ENCODE measurements at regions not wholly inside any gene's neighbourhood (a gene's known extent, or its start where the extent isn't known, plus 50 kb on each side); places are given as distances from the start of the nearest gene placed in this dataset.

DNA sequence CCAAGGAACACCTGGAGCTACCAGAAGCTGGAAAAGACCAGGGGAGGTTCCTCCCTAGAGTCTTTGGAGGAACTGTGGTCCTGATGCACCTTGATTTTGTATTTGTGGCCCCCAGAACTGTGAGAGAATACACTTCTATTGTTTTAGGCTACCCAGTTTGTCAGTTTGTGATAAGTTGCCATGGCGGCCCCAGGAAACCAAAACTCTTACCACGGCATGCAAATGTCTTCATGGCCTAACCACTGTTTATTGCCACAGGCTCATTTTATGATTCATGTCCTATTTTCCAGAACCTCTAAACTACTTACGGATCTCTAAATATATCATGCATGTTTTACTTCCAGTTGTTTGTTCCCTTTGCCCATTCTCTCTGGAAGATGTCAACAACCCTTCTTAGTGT, 1250.7 kb upstream of the FAM98A start:
- TF ChIP-seq EZH2phosphoT487 (IDR thresholded peaks at IDR 0.05; ENCODE audit: low read depth) = no peak
- Histone ChIP-seq H3K9ac (ENCODE audit: low read length) (no peak overlapping the region), H3K79me2 (ENCODE audit: low read length) (no peaks in the 10 kb centered on the region), H3K36me3 (replicated peaks; ENCODE audit: low read depth, low read length) (no peaks in the 10 kb centered on the region), H2AFZ (ENCODE audit: low read depth, low read length) (no peak overlapping the region), H3K4me1 (ENCODE audit: low read length) (no peaks in the 10 kb centered on the region), H3K4me2 (ENCODE audit: low read length) (no peak overlapping the region), H4K20me1 (ENCODE audit: insufficient read depth, low read length) (no peaks in the 10 kb centered on the region), H3K9me3 (ENCODE audit: insufficient read depth, low read length) (no peaks in the 10 kb centered on the region), H3K27ac (ENCODE audit: low read length) (no peak overlapping the region), H3K27me3 (ENCODE audit: low read depth, low read length) (no peaks in the 10 kb centered on the region), H3K4me3 (ENCODE audit: low read length) (no peak overlapping the region)

DNA sequence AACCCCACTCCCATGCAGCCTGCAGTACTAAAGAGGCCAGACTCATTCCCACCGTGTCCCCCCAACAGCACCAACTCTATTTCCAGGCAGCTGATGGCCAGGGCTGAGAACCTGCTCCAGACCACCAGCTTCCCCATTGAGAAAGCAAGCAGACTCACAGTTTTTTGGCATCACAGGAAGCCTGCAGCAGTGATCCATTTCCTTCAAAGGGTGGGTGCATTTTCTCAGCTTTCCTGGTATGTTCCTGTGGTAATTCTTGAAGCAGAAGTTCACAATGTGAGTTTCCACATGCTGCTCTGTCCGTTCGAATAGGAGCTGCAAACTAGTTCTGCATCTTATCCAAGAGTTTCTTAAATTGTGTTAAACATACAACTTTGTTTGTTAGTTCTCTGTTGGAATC, 1249.6 kb upstream of the FAM98A start:
- no peak overlapping the region for H3K27ac ChIP-seq (ENCODE audit: low read length)
- H3K9me3 ChIP-seq (ENCODE audit: insufficient read depth, low read length) = no peaks in the 10 kb centered on the region
- no peaks in the 10 kb centered on the region for H3K27me3 ChIP-seq (ENCODE audit: low read depth, low read length)
- H3K4me2 ChIP-seq (ENCODE audit: low read length) = no peak overlapping the region
- TF ChIP-seq, protein P1, sequence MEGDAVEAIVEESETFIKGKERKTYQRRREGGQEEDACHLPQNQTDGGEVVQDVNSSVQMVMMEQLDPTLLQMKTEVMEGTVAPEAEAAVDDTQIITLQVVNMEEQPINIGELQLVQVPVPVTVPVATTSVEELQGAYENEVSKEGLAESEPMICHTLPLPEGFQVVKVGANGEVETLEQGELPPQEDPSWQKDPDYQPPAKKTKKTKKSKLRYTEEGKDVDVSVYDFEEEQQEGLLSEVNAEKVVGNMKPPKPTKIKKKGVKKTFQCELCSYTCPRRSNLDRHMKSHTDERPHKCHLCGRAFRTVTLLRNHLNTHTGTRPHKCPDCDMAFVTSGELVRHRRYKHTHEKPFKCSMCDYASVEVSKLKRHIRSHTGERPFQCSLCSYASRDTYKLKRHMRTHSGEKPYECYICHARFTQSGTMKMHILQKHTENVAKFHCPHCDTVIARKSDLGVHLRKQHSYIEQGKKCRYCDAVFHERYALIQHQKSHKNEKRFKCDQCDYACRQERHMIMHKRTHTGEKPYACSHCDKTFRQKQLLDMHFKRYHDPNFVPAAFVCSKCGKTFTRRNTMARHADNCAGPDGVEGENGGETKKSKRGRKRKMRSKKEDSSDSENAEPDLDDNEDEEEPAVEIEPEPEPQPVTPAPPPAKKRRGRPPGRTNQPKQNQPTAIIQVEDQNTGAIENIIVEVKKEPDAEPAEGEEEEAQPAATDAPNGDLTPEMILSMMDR (IDR thresholded peaks at IDR 0.05; ENCODE audit: low read depth, low read length) = no peak
- TF ChIP-seq EZH2phosphoT487 (IDR thresholded peaks at IDR 0.05; ENCODE audit: low read depth) = no peak
- H3K4me3 ChIP-seq (ENCODE audit: low read length) = no peak overlapping the region
- no peak overlapping the region for H2AFZ ChIP-seq (ENCODE audit: low read depth, low read length)
- H4K20me1 ChIP-seq (ENCODE audit: insufficient read depth, low read length) = no peaks in the 10 kb centered on the region
- H3K4me1 ChIP-seq (ENCODE audit: low read length) = no peaks in the 10 kb centered on the region
- H3K36me3 ChIP-seq (replicated peaks; ENCODE audit: low read depth, low read length) = no peaks in the 10 kb centered on the region
- H3K9ac ChIP-seq (ENCODE audit: low read length) = no peak overlapping the region
- no peaks in the 10 kb centered on the region for H3K79me2 ChIP-seq (ENCODE audit: low read length)

DNA sequence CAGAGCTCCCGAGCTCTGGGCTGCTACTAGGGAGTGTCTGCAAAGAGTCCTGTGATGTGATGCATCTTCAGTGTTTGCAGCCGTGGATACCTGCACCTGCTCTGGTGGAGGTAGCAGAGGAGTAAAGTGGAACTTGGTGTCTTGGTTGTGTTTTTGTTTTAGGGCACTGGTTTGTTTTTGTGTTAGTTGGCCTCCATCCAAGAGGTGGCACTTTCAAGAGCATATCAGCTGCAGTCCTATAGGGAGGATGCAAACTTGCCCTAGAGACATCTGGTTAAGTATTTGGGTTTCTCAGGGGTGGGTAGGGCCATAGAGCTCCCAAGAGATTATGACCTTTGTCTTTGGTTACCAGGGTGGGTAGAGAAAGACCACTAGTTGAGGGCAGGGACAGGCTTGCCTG, 1249.0 kb upstream of the FAM98A start:
- Histone ChIP-seq H3K27me3 (ENCODE audit: low read depth, low read length) (no peaks in the 10 kb centered on the region), H3K9me3 (ENCODE audit: insufficient read depth, low read length) (no peaks in the 10 kb centered on the region), H3K36me3 (replicated peaks; ENCODE audit: low read depth, low read length) (no peaks in the 10 kb centered on the region), H3K4me2 (ENCODE audit: low read length) (no peak overlapping the region), H3K9ac (ENCODE audit: low read length) (no peak overlapping the region), H2AFZ (ENCODE audit: low read depth, low read length) (no peak overlapping the region), H3K4me3 (ENCODE audit: low read length) (no peak overlapping the region), H4K20me1 (ENCODE audit: insufficient read depth, low read length) (no peaks in the 10 kb centered on the region), H3K4me1 (ENCODE audit: low read length) (no peaks in the 10 kb centered on the region), H3K27ac (ENCODE audit: low read length) (no peak overlapping the region), H3K79me2 (ENCODE audit: low read length) (no peaks in the 10 kb centered on the region)
- TF ChIP-seq EZH2phosphoT487 (IDR thresholded peaks at IDR 0.05; ENCODE audit: low read depth) = no peak
- TF ChIP-seq, protein P1 (IDR thresholded peaks at IDR 0.05; ENCODE audit: low read depth, low read length) = no peak

DNA sequence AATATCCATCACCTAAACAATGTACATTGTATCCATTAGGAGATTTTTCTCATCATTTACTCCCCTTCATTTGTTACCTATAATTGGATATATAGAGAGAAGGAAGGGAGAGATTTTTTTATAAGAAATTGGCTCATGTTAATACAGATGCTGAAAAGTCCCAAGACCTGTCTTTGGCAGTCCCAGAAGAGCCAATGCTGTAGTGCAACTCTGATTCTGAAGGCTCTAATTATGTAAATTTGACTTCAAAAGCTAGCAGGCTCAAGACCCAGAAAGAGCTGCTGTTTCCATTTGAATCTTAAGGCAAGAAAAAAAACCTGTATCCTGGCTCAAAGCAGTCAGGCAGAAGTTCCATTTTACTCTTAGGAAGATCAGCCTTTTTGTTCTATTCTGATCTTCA, 1245.5 kb upstream of the FAM98A start:
- Histone ChIP-seq H3K27me3 (ENCODE audit: low read depth, low read length) (no peaks in the 10 kb centered on the region), H3K4me1 (ENCODE audit: low read length) (no peaks in the 10 kb centered on the region), H2AFZ (ENCODE audit: low read depth, low read length) (no peak overlapping the region), H3K79me2 (ENCODE audit: low read length) (no peaks in the 10 kb centered on the region), H3K9me3 (ENCODE audit: insufficient read depth, low read length) (no peaks in the 10 kb centered on the region), H3K4me2 (ENCODE audit: low read length) (no peak overlapping the region), H3K9ac (ENCODE audit: low read length) (no peak overlapping the region), H3K4me3 (ENCODE audit: low read length) (no peak overlapping the region), H3K27ac (ENCODE audit: low read length) (no peak overlapping the region), H3K36me3 (replicated peaks; ENCODE audit: low read depth, low read length) (no peaks in the 10 kb centered on the region), H4K20me1 (ENCODE audit: insufficient read depth, low read length) (no peaks in the 10 kb centered on the region)
- TF ChIP-seq EZH2phosphoT487 (IDR thresholded peaks at IDR 0.05; ENCODE audit: low read depth) = no peak
- TF ChIP-seq, protein P1 (IDR thresholded peaks at IDR 0.05; ENCODE audit: low read depth, low read length) = no peak

DNA sequence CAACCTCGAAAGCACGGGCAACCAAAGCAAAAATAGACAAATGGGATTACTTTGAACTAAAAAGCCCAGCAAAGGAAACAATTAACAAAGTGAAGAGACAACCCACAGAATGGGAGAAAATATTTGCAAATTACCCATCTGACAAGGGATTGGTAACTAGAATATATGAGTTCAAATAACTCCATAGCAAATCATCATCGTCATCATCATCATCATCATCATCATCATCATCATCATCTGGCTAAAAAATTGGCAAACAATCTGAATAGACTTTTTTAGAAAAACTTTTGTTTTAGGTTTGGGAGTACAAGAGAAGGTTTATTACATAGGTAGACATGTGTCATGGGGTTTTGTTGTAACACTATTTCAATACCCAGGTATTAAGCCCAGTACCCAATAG, 1239.3 kb upstream of the FAM98A start:
- no peak overlapping the region for H3K27ac ChIP-seq (ENCODE audit: low read length)
- no peaks in the 10 kb centered on the region for H3K36me3 ChIP-seq (replicated peaks; ENCODE audit: low read depth, low read length)
- no peak overlapping the region for H3K9ac ChIP-seq (ENCODE audit: low read length)
- H4K20me1 ChIP-seq (ENCODE audit: insufficient read depth, low read length) = no peaks in the 10 kb centered on the region
- no peaks in the 10 kb centered on the region for H3K27me3 ChIP-seq (ENCODE audit: low read depth, low read length)
- no peaks in the 10 kb centered on the region for H3K4me1 ChIP-seq (ENCODE audit: low read length)
- H3K4me2 ChIP-seq (ENCODE audit: low read length) = no peak overlapping the region
- no peak overlapping the region for H2AFZ ChIP-seq (ENCODE audit: low read depth, low read length)
- no peak overlapping the region for H3K4me3 ChIP-seq (ENCODE audit: low read length)
- H3K9me3 ChIP-seq (ENCODE audit: insufficient read depth, low read length) = no peaks in the 10 kb centered on the region
- TF ChIP-seq EZH2phosphoT487 (IDR thresholded peaks at IDR 0.05; ENCODE audit: low read depth) = no peak
- TF ChIP-seq, protein P1 (IDR thresholded peaks at IDR 0.05; ENCODE audit: low read depth, low read length) = no peak
- no peaks in the 10 kb centered on the region for H3K79me2 ChIP-seq (ENCODE audit: low read length)

All from OCI-LY3 (cell line).